ENCODE measurements at regions not wholly inside any gene's neighbourhood (a gene's known extent, or its start where the extent isn't known, plus 50 kb on each side); places are given as distances from the start of the nearest gene placed in this dataset.
A peak's percentile ranks its signal among the peaks of the same experiment; 100 is the strongest.

DNA sequence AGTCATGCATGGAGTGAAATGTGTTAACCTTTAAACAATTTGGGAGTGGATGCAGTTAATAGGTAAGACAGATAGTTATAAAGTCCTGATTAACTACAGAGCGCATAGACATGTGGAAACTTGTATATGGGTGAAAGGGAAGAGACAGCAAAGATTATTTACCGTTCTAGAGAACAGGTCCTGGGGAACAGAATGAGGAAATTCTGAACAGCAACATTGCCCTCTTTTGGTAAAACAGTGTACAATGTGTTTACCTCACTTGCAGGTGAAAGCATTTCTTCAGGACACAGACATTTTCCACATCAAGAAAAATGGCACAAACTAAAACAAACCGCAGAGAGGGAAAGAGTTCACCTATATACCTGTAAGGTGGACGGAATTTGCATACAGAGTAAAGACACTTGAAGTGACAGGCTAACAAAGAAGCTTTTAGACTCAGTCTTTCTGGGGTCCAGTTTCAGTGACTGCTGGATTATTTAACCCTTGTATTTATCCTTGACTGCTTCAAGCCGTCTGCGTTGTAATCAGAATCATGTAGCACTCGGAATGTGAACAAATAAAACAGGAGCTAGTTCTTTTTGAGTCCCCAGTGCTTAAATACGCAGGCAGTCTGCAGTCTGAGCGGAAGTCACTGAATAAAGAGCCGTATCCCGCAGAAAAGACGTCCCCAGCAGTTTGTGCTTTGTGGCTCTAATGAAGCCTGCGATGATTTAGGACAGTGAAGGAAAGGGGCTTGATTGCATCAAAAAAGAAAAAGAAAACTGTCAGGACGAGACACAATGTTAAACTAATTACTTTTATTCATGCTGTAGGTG, 364.8 kb upstream of the GALNT5 start:
- no peak for DNase-seq
- intact Hi-C loops (cut with DNase I): loop anchor here in 1 of 2 donors (5.0 to 10.0 kb wide), 3 partner anchors 248 to 1518 kb away; no protein-coding TSS in a partner anchor
- ATAC-seq: peak; percentile 74 to 78

DNA sequence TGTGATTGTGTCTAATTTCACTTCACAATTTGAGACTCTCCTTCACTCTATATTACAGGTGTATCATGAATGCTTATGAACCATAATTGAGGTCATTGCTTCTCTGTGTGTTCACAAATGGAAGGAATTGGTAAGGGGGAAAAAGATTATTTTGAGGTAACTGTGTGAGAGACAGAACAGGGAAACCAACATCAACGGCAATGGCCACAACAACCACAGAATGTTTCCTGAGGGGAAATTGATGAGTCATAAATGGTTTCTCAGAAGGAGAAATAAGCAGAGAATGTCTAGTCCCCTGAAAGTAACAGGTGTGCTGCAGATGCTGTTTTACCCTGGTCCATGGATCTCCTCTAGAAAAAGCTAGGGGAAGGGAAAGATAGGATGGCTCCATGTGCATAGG, 361.2 kb upstream of the GALNT5 start:
- ATAC-seq (no peak), DNase-seq (no peak)
- intact Hi-C loops (cut with DNase I): loop anchor here in 1 of 2 donors (10.0 kb wide), 2 partner anchors 251 to 1521 kb away; no protein-coding TSS in a partner anchor

DNA sequence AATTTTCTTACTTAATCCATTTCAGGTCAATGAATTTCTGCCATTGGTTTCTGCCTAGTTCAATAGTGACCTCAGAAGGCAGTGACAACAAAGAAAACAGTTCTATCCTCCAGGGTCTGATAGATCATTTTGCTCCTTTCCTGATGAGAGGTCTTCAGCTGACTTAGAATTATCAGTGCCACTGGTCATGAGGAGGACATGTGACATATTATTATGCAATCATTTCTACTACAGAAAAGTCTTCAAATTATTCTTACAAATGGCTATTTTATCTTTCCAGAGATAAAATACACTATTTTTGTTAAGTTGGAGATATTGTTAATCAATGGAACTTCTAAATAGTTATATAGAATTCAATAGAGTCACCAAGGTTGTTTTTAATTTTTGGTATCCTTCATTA, 360.0 kb upstream of the GALNT5 start:
- ATAC-seq: no peak
- intact Hi-C loops (cut with DNase I): loop anchor here in 1 of 2 donors (10.0 kb wide), 2 partner anchors 253 to 1523 kb away; no protein-coding TSS in a partner anchor

DNA sequence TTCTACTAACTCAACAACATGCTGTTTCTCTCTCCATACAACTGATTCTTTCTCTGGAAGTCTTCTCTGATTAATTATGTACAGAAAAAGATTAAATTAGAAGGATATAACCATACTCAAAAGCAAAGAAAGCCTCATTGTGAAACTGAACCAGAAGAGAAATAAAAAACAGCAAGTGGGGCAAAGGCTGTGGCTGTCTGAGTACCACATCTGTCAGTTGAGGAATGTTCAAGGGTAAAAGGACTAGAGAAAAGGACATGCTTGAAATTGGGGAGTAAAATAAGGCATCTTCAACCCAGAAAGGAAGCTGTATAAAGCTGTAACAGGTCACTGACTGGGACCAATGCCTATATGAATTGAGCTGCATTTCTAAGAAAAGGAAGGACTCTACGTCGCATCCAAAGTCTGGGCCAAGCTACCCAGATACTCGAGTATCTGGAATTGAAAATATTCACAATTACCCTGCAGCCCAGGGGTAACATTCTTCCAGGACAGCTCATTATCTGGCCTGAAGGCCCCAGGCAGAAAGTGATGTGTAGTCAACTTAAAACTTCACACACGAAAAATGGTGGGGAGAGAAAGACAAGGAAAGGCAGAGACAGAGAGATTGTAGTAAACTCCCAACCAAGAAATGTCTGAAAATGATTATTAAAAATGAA, 356.0 kb upstream of the GALNT5 start:
- intact Hi-C loops (cut with DNase I): no loop called here
- no peak for ATAC-seq
- DNase-seq: no peak

More for the DNA sequence above, 360.0 kb upstream of the GALNT5 start:
- no peak for DNase-seq

DNA sequence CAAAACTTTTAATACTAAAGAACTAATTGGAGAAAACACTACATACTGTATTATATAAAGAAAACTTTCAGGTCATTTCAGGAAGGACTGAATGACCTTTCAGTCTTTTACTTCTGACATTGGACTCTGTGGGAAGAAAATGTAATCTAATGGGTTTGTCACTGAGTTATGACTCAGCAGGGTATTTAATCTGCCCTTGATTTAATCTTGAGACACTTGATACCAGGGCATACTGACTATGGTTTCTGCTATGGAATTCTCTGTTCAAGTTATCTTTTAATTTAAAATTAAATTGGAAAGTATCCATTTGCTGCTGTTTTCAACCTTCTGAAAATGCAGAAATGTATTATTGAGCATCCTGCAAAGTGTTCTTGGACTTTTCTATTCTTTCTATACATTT, 354.2 kb upstream of the GALNT5 start:
- intact Hi-C loops (cut with DNase I): no loop called here
- no peak for ATAC-seq
- DNase-seq: no peak

DNA sequence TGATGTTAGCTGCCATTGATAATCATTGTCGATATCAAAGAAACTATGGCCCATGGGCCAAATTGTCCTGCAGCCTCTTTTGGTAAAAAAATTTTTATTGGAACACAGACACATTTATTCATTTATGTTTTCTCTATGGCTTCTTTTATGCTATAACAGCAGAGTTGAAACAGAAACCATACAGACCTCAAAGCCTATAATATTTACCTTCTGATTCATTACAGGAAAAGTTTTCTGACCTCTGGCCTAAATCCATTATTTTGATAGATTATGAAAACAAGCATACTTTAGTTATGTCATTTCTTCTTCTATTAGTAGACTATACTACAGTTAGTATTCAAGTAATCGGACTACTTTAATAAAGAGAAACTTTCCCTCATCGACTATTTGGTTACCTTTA, 349.7 kb upstream of the GALNT5 start:
- ATAC-seq (no peak), DNase-seq (no peak)
- intact Hi-C loops (cut with DNase I): no loop called here

DNA sequence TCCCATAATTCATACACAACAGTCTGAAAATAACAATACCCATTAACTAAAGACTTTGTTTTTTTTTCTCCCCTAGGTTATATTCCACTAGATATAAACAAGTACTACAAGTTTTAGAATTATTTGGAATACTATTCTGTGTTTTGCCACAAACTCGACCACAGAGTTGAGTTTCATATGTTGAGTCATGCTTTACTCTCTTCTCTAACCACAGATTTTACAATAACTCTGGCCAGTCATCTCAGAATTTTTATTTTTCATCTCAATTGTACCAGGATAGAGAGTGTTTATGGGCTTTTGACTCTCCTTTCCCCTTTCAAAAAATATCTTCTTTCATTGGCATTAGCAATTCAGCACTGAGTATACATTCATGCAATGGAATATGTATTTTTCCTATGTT, 348.7 kb upstream of the GALNT5 start:
- ATAC-seq: no peak
- intact Hi-C loops (cut with DNase I): no loop called here
- DNase-seq: no peak

DNA sequence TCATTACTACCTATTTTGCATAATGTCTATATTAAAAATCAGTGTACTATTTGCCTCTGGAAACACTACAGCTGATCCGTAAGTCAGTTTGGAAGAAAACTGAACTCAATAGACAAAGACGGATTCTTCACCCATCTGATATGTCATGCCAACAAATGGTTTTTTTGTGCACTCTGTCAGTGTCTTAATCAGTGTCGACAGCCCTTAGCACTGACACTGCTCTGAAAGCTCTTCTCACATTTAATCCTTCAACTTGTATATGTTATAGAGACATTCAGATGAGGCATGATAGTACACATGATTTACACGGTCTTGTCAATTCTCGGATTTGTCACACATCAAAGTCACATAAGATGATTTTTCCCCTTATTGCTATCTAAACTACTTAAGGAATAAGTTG, 347.5 kb upstream of the GALNT5 start:
- DNase-seq (no peak), ATAC-seq (no peak)
- intact Hi-C loops (cut with DNase I): no loop called here

DNA sequence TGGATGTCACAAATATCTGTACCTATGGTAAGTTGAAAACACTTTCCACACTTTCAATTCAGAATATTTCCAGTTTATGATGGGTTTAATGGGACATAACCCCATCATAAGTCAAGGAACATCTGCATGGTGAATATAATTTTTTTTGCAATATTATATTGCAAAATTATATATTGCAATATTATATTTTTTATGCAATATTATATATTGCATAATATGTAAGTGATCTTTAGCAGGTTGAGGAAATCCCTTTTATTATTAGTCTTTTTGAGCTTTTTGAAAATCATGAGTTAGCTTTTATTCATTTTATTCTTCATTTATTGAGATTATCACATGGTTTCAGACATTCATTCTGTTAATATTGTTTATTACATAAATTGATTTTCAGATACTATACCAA, 342.2 kb upstream of the GALNT5 start:
- intact Hi-C loops (cut with DNase I): no loop called here
- ATAC-seq (no peak), DNase-seq (no peak)

DNA sequence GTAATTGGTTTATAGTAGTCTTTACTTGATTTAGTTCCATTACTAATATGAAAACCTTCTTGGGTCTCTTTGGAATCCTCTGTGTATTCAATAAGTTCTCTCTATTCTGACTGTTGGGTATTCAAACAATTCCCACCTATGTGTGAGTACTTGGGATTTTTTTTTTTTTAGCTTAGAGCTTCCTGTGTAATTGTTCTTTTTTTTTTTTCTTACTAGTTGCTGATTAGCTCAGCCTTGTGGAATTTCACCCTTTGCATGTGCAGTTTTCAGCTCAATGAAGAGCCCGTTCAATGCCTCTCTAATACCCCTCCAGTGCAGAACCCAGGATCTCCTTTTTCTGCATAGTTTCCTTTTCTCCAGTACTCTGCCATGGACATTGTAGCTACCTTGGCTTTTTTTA, 339.1 kb upstream of the GALNT5 start:
- intact Hi-C loops (cut with DNase I): no loop called here
- DNase-seq (no peak), ATAC-seq (no peak)

DNA sequence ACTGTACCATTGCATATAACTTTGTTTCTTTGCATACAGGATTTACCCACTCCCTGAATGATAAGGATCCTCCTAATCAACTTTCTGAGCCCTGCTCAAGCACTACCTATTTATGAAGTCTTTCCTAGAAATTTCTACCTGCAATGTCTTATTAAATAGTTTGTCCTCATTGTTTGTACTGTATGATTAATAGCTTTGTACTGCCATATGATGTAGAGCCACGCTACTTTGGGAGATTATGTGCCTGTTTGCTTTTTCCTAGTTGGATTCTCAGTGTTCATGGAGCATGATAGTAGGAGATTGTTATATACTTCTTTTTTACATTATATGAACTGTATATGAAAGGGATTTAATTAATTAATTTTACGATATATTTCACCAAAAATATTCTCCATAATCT, 327.1 kb upstream of the GALNT5 start:
- intact Hi-C loops (cut with DNase I): no loop called here
- no peak for ATAC-seq

DNA sequence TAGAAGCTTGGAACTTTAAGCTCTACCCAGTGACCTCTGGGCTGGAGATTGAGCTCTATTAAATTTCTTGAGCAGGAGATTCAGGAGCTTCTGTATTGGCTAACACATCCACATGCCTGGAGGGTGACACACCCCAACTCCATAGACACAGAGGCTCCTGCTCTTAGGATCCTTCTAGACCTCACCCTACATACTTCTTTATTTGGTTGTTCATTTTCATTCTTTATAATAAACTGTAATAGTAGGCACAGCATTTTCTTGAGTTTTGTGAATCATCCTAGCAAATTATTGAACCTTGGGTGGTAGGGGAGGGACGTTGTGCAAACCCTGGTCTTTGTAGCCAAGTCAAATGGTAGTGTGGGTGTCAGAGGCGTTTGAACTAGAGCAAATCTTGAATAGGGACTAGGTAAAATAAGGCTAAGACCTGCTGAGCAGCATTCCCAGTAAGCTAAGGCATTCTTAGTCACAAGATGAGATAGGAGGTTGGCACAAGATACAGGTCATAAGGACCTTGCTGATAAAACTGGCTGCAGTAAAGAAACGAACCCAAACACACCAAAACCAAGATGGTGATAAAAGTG, 323.8 kb upstream of the GALNT5 start:
- DNase-seq (no peak), ATAC-seq (no peak)
- intact Hi-C loops (cut with DNase I): no loop called here

More for the DNA sequence above, 327.1 kb upstream of the GALNT5 start:
- no peak for DNase-seq

DNA sequence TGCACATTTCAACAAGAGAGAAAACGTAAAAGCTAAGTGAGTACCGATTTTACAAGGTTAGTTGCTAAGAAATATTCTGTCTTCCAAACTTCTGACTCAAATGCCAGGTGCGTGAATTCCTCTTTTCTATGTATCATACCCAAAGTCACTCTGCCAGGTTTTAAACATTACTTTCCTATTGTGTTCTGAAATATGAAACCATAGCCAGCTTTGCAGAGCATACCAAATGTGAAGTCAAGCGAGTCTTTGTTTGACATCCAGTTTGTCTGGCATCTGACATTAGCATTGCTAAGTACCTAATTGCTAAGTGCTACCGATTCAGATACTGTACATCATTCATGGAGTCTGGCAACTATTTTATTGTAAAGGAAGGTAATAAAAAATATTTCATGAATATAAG, 321.9 kb upstream of the GALNT5 start:
- intact Hi-C loops (cut with DNase I): no loop called here
- ATAC-seq (no peak), DNase-seq (no peak)

DNA sequence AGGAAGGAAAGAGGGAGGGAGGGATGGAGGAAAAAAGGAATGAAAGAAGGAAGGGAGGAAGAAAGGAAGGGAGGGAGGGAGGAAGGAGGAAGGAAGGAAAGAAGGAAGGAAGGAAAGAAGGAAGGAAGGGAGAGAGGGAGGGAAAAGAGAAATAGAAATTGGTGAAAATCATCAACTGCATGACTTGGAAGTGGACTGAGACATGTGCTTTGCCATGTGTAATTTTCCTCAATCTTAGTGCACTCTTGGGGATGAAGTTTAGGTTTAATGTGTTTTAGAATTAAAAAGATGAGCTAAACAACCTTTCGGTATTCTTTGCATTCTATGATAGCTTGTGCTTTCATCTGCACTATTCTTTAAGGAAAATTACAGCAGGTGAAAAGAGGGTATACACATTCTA, 320.1 kb upstream of the GALNT5 start:
- intact Hi-C loops (cut with DNase I): no loop called here
- ATAC-seq (no peak), DNase-seq (no peak)

DNA sequence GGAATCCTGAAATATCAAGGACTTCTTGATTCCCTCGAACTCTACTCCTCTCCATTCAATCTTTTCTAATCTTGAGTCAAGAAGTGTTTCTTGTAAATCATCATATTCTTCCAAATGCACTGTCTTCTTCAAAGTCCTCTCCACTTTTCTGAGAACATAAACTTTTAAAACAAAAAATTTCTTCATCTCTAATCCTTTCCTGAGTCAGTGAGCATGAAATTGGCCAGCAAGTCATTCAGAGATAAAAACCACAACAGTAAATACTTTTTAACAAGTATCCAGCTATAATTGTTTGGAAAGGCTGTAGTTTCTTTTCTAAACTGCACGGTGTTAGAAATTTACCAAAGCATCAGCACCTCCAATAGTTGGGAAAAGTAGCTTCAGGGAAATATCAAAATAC, 312.6 kb upstream of the GALNT5 start:
- ATAC-seq (no peak), DNase-seq (no peak)
- intact Hi-C loops (cut with DNase I): no loop called here

DNA sequence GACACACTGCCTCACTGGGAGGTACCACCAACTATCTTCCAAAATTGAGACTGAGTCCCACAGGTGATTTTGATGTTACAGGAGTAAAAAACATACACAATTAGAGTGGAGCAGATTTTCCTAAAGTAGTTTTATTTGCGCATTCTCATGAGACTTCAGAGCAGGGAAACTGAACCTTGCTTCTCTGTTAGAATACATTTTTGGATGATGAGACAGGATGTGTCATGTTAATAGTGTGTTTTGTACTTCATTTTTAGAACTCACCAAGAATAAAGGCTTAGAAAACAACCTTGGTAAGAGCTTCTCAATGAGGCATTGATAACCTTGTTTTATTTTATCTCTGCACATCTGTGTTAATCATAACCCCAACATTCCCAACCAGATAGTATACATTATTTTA, 310.2 kb upstream of the GALNT5 start:
- no peak for ATAC-seq
- intact Hi-C loops (cut with DNase I): no loop called here

DNA sequence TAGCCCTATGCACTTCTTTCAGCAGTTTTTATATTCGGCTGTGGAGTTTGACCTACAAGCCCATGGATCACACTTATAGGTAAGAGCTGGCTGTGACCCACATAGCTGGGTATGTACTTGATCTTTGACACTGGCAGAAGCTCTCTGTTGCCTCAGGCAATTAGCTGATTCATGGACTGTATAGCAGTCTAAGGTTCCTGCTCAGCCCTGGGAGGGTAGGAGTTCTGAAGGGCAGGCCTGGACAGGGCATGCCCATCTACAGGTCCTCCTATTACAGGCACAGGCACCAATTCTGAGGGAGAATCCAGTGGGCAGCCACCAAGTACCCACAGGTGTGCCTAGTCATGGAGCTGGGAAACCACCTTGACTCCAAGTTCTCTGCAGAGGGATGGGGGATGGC, 301.8 kb upstream of the GALNT5 start:
- DNase-seq (no peak), ATAC-seq (no peak)
- intact Hi-C loops (cut with DNase I): no loop called here

More for the DNA sequence above, 310.2 kb upstream of the GALNT5 start:
- no peak for DNase-seq

DNA sequence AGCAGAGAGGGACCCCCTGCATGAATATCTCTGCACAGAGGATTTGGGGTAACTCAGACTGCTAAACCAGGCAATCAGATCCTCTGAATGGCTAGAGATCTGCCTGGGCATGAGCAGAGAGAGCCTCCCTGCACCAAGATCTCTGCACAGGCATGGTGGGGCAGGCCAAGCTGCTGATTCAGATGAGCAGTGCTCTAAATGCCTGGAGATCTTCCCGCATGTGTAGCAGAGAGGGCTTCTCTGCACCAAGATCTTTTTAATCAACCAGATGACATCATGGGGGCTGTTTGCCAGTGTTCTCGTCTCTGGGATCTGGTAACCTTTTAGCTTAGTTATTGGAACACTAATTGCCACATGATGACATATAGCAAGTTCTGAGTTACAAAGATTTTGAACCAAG, 301.3 kb upstream of the GALNT5 start:
- DNase-seq (no peak), ATAC-seq (no peak)
- intact Hi-C loops (cut with DNase I): no loop called here

DNA sequence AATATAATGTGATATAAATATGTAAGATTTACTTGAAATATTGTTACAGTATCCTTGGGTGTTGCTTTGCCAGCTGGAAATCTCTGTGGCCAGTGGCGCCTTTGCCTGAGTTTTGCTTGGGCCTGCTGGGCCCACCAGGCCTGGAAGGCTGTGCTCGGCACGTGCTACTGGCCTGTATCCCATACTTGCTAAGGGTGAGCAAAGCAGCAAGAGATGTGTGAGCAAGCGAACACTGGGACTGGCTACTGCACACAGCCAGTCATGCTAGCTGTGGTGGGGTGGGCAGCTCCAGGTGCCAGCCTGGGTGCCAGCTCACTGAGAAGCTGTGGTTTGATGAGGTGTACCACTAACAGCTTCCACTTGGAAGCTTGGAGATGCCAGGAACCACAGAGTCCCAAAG, 299.1 kb upstream of the GALNT5 start:
- ATAC-seq (no peak), DNase-seq (no peak)
- intact Hi-C loops (cut with DNase I): no loop called here

DNA sequence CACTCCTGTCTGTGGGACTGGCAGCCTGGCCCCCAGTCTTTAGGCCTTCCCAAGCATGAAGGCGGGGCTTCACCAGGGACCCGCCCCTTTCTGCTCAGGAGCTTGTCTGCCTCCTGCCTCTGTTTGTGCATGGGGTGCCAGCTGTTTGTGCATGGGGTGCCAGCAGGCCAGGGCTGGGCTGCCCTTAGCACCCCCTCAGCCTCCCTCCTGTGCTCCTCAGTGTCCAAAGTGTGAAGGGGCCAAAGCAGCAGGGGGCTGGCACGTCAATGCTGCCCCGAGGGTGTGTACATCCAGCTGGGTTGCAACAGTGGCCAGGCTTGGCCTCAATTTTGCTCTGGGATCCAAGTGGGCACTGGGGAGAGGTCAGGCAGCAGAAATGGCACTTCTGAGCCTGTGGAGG, 298.0 kb upstream of the GALNT5 start:
- DNase-seq: no peak
- intact Hi-C loops (cut with DNase I): no loop called here
- no peak for ATAC-seq
